ENCODE measurements at regions not wholly inside any gene's neighbourhood (a gene's known extent, or its start where the extent isn't known, plus 50 kb on each side); places are given as distances from the start of the nearest gene placed in this dataset.

DNA sequence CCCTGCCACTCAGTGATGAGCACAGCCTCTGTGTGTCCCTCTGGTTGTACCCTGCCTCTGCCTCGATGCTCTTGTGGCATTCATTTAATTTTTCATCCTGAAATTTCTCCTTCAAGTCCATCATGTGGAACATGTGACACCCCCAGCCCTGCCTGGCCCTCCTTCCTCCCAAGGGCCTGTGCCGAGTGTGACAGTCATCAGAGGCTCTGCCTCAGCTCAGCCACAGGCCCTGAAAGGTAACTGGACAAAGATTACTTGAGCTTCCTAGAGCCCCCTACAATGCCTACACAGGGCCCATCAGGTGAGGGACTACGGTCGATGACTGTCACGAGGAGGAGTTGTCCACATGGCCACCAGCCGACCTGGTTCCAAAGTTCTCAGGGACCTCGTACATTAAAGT is 75.1 kb downstream of the C1QL2 start:
- Histone ChIP-seq H3K4me3 (ENCODE audit: low read depth, low read length) (no peak overlapping the region), H3K36me3 (ENCODE audit: control insufficient read depth in 2 of 2, insufficient read depth in 1 of 2, low read length in 2 of 2) (no peaks in the 10 kb centered on the region), H3K4me1 (ENCODE audit: control insufficient read depth, insufficient read depth, low read length) (peaks cover 16% of the 10 kb centered on the region), H3K27ac (ENCODE audit: extremely low read depth, low read depth, low read length) (no peak overlapping the region), H3K9me3 (ENCODE audit: control insufficient read depth, insufficient read depth, low read depth, low read length) (no peaks in the 10 kb centered on the region)
- TF ChIP-seq ZNF214 (tag by site-specific recombination; IDR thresholded peaks at IDR 0.05; ENCODE audit: borderline replicate concordance) (no peak), ZBTB26 (tag by site-specific recombination; optimal IDR thresholded peaks at IDR 0.05) (no peak), ZNF362 (tag by site-specific recombination; IDR thresholded peaks at IDR 0.05) (no peak), ZNF510 (tag by site-specific recombination; IDR thresholded peaks at IDR 0.05; ENCODE audit: insufficient replicate concordance) (no peak), MEIS1 (CRISPR knock-in tag; IDR thresholded peaks at IDR 0.05; ENCODE audit: borderline replicate concordance) (no peak), ZNF184 (tag by site-specific recombination; IDR thresholded peaks at IDR 0.05) (no peak), ZNF785 (tag by site-specific recombination; IDR thresholded peaks at IDR 0.05) (no peak), SCRT1 (tag by site-specific recombination; IDR thresholded peaks at IDR 0.05; ENCODE audit: borderline replicate concordance) (no peak), ZNF404 (tag by site-specific recombination; IDR thresholded peaks at IDR 0.05) (no peak), ZNF830 (tag by site-specific recombination; IDR thresholded peaks at IDR 0.05; ENCODE audit: low read depth) (no peak), ZNF350 (tag by site-specific recombination; IDR thresholded peaks at IDR 0.05) (no peak), ZNF558 (tag by site-specific recombination; IDR thresholded peaks at IDR 0.05) (no peak), KLF10 (tag by site-specific recombination; IDR thresholded peaks at IDR 0.05) (no peak), ZFP69B (tag by site-specific recombination; IDR thresholded peaks at IDR 0.05) (no peak)
- TF ChIP-seq, protein P1, sequence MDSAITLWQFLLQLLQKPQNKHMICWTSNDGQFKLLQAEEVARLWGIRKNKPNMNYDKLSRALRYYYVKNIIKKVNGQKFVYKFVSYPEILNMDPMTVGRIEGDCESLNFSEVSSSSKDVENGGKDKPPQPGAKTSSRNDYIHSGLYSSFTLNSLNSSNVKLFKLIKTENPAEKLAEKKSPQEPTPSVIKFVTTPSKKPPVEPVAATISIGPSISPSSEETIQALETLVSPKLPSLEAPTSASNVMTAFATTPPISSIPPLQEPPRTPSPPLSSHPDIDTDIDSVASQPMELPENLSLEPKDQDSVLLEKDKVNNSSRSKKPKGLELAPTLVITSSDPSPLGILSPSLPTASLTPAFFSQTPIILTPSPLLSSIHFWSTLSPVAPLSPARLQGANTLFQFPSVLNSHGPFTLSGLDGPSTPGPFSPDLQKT (IDR thresholded peaks at IDR 0.05; ENCODE audit: borderline replicate concordance, low read depth, low read length): no peak
- CTCF ChIA-PET: no interaction called here
- POLR2A ChIA-PET: no interaction called here

- Histone ChIP-seq H3K9me3 (ENCODE audit: control insufficient read depth, insufficient read depth, low read depth, low read length) (no peaks in the 10 kb centered on the region), H3K4me3 (ENCODE audit: low read depth, low read length) (no peak overlapping the region), H3K4me1 (ENCODE audit: control insufficient read depth, insufficient read depth, low read length) (peaks cover 16% of the 10 kb centered on the region), H3K27ac (ENCODE audit: extremely low read depth, low read depth, low read length) (no peak overlapping the region), H3K36me3 (ENCODE audit: control insufficient read depth in 2 of 2, insufficient read depth in 1 of 2, low read length in 2 of 2) (no peaks in the 10 kb centered on the region)
- ChIA-PET POLR2A (no interaction called here), CTCF (no interaction called here)
- TF ChIP-seq ZNF768 (tag by site-specific recombination; IDR thresholded peaks at IDR 0.05) (no peak), ZNF112 (tag by site-specific recombination; IDR thresholded peaks at IDR 0.05) (no peak), ZNF426 (tag by site-specific recombination; IDR thresholded peaks at IDR 0.05) (no peak)
- TF ChIP-seq, protein P2, sequence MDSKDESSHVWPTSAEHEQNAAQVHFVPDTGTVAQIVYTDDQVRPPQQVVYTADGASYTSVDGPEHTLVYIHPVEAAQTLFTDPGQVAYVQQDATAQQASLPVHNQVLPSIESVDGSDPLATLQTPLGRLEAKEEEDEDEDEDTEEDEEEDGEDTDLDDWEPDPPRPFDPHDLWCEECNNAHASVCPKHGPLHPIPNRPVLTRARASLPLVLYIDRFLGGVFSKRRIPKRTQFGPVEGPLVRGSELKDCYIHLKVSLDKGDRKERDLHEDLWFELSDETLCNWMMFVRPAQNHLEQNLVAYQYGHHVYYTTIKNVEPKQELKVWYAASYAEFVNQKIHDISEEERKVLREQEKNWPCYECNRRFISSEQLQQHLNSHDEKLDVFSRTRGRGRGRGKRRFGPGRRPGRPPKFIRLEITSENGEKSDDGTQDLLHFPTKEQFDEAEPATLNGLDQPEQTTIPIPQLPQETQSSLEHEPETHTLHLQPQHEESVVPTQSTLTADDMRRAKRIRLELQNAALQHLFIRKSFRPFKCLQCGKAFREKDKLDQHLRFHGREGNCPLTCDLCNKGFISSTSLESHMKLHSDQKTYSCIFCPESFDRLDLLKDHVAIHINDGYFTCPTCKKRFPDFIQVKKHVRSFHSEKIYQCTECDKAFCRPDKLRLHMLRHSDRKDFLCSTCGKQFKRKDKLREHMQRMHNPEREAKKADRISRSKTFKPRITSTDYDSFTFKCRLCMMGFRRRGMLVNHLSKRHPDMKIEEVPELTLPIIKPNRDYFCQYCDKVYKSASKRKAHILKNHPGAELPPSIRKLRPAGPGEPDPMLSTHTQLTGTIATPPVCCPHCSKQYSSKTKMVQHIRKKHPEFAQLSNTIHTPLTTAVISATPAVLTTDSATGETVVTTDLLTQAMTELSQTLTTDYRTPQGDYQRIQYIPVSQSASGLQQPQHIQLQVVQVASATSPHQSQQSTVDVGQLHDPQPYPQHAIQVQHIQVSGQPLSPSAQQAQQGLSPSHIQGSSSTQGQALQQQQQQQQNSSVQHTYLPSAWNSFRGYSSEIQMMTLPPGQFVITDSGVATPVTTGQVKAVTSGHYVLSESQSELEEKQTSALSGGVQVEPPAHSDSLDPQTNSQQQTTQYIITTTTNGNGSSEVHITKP (tag by site-specific recombination; IDR thresholded peaks at IDR 0.05): no peak
Measured at GRCh38 chr2:119082821-119083400, 75.6 kb downstream of the C1QL2 start.

Data from HEK293 (cell line).